ENCODE measurements at regions not wholly inside any gene's neighbourhood (a gene's known extent, or its start where the extent isn't known, plus 50 kb on each side); places are given as distances from the start of the nearest gene placed in this dataset.

DNA sequence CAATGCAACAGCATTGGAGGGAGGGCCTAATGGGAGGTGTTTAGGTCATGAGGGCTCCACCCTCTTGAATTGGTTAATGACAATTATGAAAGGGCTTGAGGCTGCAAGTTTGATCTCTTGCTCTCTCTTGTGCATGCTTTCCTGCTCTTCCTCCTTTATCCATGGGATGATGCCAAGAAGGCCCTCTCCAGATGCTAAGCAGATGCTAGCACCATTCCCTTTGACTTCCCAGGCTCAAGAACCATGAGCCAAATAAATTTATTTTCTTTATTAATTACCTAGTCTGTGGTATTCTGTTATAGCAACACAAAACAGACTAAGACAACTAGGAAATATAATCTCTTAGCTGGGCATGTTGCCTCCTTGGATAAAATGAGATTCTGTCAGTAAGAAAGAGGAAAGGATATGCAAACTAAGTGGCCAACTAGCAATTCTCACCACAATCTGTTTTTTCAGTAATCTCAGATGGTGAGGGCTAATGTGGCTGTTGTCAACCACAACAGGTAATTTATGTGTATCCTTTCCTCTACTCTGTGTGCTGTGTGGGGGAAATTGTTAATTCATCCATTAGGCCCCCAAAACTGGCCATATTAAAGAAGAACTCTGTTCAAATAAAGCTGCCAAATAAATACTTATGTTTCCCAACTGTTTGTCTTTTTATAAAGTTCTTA lies 269.1 kb upstream of the CD180 start:
- DNase-seq (ENCODE audit: low read depth), result no peak

DNA sequence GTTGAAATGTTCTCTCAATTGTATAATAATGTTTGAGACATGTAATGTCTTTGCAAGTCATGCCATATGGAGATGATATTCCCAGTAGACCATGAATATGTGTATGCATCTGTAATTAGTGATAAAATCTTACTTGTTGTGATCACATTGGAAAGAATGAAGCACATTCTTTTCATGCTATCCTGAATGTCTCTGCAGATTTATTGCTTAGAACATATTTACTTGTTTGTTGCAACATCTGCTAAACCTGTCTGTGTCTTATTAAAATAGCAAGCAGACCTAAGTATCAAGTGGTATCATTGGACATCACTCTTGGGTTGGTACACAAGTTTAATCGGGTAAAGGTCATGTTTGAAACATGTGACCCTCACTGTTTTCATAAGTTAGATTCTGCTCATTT lies 265.5 kb upstream of the CD180 start:
- no peak for DNase-seq (ENCODE audit: low read depth)

DNA sequence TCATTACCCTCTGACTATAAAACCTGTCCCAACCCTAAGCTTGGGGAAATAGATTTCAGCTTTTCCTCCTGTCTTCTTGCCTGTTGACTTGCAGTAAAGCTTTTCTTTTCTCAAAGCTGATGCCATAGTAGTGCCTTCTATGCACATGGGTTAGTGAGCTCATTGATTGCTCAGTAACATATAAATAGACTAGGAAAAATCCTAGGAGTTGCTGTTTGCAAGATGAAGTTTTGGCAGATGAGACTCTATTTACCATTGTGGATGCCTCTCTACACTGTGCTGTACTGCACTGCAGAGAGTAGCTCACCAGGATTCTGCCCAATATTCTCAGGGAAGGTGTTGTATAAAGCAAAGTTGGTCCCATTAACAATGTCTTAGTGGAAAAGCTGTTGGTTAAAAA lies 262.7 kb upstream of the CD180 start:
- no peak for DNase-seq (ENCODE audit: low read depth)

DNA sequence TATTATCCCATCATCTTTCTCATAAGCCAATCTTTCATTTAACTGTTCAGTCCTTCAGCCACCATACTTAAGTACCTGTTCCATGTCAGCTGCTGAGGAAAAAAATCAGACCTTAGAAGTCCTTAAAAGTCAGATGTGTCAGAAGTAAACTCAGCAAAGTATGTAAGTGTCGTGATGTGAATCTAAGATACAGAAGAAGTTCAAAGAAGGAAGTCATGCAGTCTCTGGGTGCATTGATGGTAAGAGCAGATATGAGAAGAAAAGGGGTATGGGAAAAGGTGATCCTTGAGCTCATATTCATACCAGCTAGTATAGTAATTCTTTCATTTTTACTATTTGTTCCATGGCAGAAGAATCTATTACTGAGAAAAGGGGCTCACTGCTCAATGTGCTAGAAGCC lies 259.4 kb upstream of the CD180 start:
- DNase-seq (ENCODE audit: low read depth), result no peak

DNA sequence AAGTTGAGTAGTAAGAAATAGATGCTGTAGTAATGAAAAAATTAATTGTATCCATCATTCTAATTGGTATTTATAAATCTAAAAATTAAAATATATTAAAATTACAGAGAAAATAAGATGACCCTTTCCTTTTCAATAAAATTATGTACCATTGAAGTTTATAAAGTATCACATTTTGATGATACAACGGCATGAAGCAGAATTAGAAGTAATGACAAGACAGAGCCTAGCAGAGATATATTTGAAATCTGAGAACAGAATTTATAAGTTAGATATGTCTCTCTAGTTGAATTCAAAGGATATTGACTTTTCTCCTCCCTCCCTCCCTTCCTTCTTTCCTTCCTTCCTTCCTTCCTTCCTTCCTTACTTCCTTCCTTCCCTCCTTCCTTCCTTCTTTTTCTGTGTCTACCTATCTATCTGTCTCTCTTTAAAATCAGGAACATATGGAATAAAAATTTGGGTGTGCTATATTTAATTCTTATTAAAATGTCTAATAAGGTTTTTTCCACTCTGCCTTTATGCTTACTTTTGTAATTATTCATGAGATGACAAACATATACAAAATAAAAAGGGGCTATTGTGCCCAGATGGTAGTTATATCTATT lies 258.5 kb upstream of the CD180 start:
- no peak for DNase-seq (ENCODE audit: low read depth)

DNA sequence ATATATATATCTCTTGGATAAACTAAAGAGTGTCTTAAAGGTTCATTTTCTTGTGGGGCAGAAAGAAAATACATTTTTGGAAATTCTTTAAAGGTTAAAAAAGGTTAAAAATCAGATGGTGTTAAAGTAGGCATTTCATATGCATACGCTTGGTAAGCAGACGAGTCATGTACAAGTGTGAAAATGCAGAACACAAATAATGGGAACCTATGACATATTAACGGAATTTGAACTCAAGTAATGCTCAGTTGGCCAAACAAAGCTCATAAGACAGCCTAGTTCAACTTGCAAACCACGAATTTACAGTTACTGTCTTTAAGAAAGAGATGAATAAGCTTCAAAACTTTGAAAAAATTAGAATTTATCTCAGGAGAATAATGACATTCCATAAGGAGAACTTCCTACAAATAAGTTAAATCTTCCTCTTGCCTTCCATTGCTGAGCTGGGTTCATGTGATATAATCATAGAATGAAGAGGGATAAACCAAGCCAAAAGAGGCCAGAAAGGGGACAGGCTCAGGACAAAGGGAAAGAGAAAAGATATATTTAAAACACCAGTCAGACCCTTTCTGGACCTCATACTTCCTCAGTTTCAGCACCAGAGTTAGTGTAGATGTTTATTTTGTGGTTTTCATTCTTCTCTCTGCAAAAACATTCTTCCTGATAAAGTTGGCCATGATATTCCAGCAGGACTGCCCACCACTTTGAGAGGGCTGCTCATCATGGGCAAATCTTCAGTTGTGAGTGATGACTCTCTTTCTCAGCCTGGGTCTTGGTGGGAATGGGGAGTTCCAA lies 256.7 kb upstream of the CD180 start:
- DNase-seq (ENCODE audit: low read depth), result peak; percentile 20

DNA sequence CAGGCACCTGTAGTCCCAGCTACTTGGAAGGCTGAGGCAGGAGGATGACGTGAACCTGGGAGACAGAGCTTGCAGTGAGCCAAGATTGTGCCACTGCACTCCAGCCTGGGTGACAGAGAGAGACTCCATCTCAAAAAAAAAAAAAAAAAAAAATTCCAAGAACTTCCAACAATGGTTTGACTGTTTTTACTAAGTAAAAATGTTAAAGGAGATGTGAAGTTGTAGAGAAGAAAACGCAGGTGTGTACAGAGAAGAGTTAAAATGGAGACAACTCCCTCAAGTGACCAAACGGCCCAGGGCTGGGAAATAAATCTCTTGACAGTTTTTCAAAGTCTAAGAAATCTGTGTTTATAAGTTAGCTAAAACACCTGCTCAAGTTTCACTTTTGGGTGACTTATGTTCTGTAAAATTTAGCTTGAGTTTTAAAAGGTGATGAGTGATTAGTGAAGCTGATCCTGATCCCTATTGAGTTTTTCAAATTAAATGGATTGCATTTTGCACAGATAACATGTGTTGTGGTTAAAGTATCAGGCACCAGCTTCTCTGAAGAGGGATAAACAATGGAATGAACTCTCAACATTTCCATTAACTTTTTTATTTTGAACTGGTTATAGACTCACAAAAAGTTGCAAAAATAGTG lies 255.2 kb upstream of the CD180 start:
- no peak for DNase-seq (ENCODE audit: low read depth)

DNA sequence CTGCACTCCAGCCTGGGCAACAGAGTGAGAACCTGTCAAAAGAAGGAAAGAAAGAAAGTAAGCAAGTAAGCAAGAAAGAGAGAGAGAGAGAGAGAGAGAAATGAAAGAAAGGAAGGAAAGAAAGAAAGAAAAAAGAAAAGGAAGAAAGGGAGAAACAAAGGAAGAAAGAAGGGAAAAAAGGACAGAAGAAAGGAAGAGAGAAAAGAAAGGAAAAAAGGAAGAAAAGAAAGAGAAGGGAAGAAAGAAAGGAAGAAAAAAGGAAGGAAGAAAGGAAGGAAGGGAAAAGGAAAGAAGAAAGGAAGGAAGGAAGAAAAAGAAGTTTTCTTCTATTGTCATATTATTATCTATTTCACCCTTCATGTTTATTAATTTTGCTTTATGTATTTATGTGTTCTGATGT lies 251.1 kb upstream of the CD180 start:
- DNase-seq (ENCODE audit: low read depth), result no peak

DNA sequence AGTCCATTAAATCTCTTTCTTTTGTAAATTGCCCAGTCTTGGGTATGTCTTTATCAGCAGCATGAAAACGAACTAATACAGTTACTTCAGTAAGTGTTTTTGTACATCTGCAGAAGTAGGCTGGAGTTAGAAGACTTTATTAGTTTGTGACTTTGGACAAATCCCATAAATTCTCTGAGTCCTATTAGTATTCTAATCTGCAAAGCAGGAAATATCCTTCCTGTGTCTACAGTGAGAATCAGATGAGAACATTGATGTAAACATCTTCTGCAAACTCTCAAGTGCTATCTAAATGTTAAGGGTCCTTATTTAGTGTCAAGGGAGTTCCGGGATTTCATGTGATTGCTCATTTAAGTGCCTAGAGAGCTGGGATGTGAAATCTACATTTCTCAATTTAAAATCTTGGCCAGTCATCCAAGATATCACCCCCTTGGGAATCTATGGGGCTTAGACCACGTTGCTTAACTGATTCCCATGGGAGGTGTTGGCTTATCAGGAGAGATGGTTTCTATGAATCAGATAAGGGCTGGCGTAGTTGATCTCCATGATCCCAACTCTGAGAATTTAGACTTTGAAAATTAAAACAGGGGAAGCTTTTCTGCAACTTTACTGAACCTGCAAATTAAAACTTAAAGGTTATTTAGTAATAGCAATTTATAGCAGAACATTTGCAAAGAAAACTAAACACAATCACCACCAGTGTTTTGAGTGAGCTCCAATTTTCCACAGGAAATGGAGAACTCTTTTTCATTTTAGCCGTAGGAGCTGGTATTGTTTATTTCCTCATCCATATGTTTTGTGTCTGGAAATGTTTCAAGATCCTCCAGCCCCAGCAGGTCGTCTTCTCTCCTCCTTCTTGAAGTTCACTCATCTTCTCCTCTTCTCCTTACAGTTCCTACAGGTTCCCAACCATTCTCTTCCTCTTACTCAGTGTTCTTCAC lies 241.6 kb upstream of the CD180 start:
- no peak for DNase-seq (ENCODE audit: low read depth)

DNA sequence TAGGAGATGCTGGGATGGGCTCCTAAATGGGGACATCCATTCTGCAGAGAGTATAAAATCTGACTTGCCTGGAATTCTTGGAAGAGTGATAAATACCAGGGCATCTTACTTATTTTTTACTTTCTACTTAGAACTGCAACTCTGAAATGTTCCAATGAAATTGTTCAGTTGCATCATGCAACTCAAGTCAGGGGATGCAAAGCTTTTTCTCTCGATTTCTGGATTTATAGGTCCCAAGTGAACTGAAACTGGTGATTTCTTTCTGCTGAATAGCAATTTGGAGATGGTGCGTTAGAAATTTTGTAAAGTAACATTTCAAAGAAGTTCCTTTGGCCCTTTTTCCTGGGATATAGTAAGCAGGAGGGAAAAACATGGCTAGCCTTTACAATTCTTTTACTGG lies 238.4 kb upstream of the CD180 start:
- no peak for DNase-seq (ENCODE audit: low read depth)

DNA sequence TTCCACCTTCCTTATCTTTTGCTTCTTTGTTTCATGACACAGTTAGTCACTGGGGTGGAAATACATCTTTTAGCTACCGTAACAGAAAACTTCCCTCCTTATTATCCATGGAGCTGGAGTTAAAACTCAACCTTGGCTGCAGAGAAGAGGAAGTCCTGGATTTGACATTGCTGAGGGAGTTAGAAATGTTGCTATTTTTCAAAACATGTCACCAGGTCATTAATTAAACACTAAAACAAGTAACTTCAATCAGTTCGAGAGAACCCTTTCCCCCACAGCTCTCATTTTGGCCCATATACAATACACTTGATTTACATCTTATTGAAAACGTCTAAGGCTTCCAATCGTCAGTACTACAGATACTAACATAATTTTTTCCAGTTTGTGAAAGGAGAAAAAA lies 237.9 kb upstream of the CD180 start:
- DNase-seq (ENCODE audit: low read depth), result no peak

DNA sequence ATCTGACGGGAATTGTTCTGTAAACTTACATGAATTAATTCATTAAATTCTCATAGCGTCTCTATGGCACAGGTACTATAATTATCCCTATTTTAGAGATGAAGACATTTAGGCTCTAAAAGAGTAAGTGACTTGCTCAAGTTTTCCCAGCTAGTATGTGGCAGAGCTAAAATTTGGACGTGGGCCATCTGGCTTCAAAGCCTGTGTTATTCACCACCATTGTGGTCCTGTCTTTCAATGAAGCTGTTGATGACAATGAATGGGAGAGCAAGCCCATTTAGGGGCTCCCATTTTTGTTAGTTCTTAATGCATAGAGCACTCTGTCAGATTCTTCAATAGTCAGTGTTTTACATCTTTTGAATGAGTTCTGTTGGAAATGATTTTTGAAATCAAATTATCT lies 236.0 kb upstream of the CD180 start:
- DNase-seq (ENCODE audit: low read depth), result no peak

DNA sequence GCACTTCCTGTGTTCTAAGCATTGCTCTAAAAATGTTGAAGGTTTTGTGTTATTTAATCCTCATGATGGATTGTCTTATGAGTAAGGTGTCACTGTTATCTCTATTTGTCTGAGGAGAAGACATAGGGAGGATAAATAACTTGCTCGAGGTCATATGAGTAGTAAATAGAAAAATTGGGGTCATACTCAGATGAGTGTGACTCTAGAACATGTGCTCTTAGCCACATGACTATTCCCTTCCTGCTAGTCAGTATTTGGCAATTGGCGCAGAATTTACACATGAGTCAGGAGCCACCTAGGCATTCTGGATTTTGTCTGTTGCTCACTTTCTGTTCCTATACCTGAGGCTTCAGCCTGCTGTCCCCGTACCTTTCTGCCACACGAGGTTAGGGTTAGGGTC lies 234.6 kb upstream of the CD180 start:
- DNase-seq (ENCODE audit: low read depth), result no peak

DNA sequence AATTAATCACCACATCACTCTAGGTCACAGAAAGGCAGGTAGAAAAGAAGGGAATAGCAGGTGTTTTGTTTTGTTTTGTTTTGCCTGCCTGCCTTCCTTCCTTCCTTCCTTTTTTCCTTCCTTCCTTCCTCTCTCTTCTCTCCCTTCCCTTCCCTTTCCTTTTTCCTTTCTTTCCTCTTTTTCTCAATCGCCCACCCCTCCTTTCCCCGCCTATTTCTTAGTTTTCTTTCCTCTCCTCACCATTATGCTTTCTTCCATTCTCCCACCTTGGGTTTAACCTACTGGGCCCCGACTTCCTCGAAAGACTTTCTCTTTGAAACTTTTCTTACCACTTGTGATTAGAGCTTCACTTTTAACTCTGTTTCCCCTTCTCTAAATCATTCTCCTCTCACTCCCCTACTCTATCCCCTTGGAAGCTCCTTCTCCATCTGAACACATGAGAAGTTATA lies 231.3 kb upstream of the CD180 start:
- no peak for DNase-seq (ENCODE audit: low read depth)

DNA sequence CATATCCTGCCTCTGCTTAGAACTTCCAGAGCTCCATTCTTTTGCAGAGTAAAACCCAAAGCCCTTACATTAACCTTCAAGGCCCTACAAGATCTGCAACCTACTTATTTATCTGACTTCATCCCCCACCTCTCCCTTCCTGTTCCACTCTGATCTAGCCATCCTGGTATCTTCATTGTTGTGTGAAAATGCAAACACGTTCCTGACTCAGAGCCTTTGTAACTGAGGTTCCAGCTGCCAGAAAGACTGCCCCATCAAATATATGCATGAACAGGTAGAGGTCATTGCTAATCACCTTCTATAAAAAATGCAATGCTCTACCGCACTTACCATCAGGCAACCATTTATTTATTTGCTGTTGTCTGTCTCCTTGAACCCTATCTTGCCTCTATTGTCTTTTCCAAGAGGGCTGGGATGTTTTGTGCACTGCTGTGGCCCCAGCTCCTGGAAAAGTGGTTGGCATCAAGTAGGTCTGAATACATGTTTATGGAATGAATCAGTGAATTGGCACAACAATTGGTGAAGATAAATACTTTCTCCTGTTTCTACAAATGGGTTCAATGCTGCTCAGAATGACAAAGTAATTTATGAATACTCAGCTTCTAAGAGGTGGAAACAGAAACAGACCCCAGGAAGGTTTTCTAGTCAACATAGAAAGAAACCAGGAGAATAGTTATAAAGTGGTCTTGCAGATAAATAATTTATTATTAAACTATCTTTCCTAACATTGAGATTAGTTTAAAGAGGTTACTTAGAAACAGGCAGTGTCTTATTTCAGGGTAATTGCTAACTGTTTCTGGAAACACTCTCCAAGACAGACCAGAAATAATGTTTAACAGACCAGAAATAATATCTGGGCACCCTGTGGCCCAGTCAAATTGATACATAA lies 230.6 kb upstream of the CD180 start:
- no peak for DNase-seq (ENCODE audit: low read depth)

DNA sequence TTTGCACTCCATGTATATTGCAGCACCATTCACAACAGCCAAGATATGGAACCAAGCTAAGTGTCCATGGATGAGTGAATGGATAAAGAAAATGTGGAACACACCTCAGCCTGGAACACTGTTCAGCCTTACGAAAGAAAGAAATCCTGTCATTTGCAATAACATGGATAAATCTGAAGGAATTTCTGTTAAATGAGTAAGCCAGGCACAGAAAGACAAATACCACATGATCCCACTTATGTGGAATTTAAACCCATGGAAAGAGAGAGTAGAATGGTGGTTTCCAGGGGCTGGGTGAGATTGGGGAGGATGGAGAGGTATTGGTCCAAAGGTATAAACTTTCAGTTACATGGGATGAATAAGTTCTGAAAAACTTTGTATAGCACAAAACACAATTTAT lies 228.9 kb upstream of the CD180 start:
- DNase-seq (ENCODE audit: low read depth), result peak; percentile 18

DNA sequence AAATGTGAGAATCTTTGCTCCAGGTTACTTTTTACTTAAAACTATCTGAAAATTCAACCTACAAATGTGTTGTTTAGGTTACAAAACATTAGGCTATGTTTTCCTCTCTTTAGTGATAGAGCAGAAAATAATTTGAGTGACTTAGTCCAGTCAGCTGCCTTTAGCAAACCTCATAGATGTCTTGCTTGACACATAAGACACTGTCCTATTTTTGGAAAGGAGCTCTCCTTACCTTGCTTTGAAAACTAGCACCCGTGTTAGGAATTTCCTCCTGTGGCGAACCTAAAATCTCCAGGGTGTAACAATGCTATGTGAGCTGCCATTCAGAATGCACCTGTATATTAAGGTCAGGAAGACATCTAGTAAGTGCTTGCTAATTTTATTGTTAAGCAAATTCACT lies 221.2 kb upstream of the CD180 start:
- DNase-seq (ENCODE audit: low read depth), result no peak

DNA sequence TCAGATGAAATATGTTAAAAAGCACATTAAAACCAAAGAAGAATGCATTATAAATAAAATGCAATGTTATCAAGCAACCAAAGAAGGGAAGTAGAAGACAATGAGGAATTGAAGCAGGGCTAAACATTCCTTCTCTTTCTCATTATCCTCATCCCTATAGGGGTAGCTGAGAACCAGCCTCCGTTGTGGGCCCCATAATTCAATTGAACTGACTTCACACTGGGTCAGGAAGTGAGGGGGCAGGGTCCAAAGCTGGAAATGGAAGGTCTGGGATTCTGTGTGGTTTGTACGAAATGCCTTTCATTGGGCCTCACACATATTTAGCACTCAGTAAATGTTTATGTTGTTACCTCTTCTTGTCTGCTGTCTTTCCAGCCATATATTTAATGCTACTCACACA lies 220.4 kb upstream of the CD180 start:
- no peak for DNase-seq (ENCODE audit: low read depth)

DNA sequence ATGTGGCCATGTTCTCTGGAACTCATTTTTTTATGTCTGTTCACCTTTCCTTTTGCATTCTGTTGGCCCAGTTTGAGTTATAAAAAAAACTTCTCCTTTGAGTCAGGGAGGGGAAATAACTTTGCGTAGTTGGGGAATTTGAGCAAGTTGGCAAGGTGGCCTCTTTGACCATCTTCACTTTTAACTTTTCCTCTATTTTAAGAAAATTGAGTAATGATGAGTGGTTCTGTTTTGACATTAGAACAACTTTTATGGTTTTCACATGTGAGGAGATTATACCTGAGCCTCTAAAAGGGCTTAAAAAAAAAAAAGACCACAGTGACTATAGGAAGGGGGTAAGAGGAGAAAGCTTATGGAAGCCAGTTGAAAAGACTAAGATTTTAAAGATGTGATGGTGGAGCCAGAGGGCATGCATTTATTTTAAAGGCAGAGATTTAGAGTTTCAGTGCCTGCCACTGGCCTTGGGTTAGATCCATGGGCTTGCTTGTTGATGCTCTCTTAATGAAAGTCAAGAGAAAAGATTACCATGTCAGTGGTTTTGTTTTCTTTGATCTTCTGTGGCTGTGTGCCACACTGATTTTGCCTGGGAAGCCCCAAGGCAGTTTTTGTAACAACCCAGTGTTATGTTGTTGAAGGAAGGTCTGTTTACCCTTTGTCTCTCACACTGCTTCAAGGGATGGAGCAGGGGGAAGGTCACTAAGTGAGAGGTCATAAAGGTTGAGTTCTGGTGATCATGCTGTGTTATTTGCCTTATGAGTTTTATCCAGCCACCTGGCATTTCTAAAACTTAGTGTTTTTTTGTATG lies 219.7 kb upstream of the CD180 start:
- DNase-seq (ENCODE audit: low read depth), result no peak

DNA sequence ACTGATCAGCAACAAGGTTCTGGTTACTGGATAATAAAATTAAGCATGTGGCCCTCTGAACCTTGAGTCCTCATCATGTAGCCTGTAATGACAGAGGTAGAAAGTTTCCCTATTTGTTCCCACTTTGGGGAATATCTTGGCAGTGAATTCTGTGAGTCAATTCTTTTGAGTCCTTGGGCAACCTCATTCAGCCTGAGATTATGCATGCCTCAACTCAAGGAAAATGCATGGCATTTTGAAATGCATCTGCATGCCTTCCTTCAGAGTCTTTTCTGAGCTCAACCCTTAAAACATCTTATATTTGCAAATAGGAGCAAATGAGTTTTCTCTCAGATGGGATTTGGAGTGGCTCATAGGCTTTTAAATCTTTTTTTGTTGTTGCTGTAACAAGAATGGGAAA lies 218.1 kb upstream of the CD180 start:
- DNase-seq (ENCODE audit: low read depth), result no peak
